Loucy (cell line): ENCODE measurements at regions not wholly inside any gene's neighbourhood (a gene's known extent, or its start where the extent isn't known, plus 50 kb on each side); places are given as distances from the start of the nearest gene placed in this dataset.

ENCODE experiments used
- H2AFZ ChIP-seq: fragments of 200-600 bp; sonication (generic); 2 replicates; pipeline ENCODE4 v1.6.0; 2016; ENCODE audit warnings: antibody characterized with exemption, mild to moderate bottlenecking, low read length, moderate library complexity
- H3F3A ChIP-seq: fragments of 200-600 bp; 2 replicates; pipeline ENCODE4 v1.6.0; 2016; ENCODE audit warnings: antibody characterized with exemption, low read depth, mild to moderate bottlenecking
- H3K27me3 ChIP-seq: fragments of 200-600 bp; sonication (generic); 2 replicates; pipeline ENCODE4 v1.6.1; 2014; ENCODE audit warnings: low read length, mild to moderate bottlenecking; ENCODE audit not compliant: insufficient read depth, poor library complexity, severe bottlenecking
- H3K36me3 ChIP-seq: fragments of 200-600 bp; sonication (generic); 2 replicates; pipeline ENCODE4 v1.6.1; 2016; ENCODE audit warnings: low read length; ENCODE audit not compliant: insufficient read depth
- H3K4me1 ChIP-seq: fragments of 200-600 bp; sonication (generic); 2 replicates; pipeline ENCODE4 v1.5.1; 2014; ENCODE audit warnings: low read length, mild to moderate bottlenecking; ENCODE audit not compliant: insufficient read depth, poor library complexity, severe bottlenecking
- H3K4me2 ChIP-seq: fragments of 200-600 bp; sonication (generic); 2 replicates; pipeline ENCODE4 v1.6.0; 2014; ENCODE audit warnings: antibody characterized with exemption, low read length, low read depth, mild to moderate bottlenecking; ENCODE audit not compliant: poor library complexity, severe bottlenecking
- H3K4me3 ChIP-seq: fragments of 200-600 bp; sonication (generic); 2 replicates; pipeline ENCODE4 v1.5.1; 2014; ENCODE audit warnings: low read length, mild to moderate bottlenecking, mixed read lengths; ENCODE audit not compliant: poor library complexity, severe bottlenecking
- H3K79me2 ChIP-seq: fragments of 200-600 bp; sonication (generic); 2 replicates; pipeline ENCODE4 v1.6.1; 2014; ENCODE audit warnings: low read length; ENCODE audit not compliant: insufficient read depth
- H3K9ac ChIP-seq: fragments of 200-600 bp; sonication (generic); 2 replicates; pipeline ENCODE4 v1.6.0; 2014; ENCODE audit warnings: mild to moderate bottlenecking, low read depth, low read length, moderate library complexity; ENCODE audit not compliant: poor library complexity, severe bottlenecking
- H3K9me2 ChIP-seq: fragments of 200-600 bp; sonication (generic); replicated peaks from 2 replicates; pipeline ENCODE4 v1.6.1; 2016; ENCODE audit warnings: low read depth, low read length, mixed read lengths
- H3K9me3 ChIP-seq: fragments of 200-600 bp; sonication (generic); 2 replicates; pipeline ENCODE4 v1.6.1; 2014; ENCODE audit warnings: mild to moderate bottlenecking, antibody characterized with exemption, low read length, low read depth; ENCODE audit not compliant: insufficient read depth
- H4K20me1 ChIP-seq: fragments of 200-600 bp; sonication (generic); 2 replicates; pipeline ENCODE4 v1.6.0; 2014; ENCODE audit warnings: antibody characterized with exemption, low read length, mild to moderate bottlenecking; ENCODE audit not compliant: insufficient read depth, poor library complexity, severe bottlenecking
- EZH2phosphoT487 ChIP-seq: fragments of 200-600 bp; IDR thresholded peaks from 2 replicates; pipeline ENCODE4 v1.6.1; 2018; ENCODE audit warnings: antibody characterized with exemption, mild to moderate bottlenecking, moderate library complexity, borderline replicate concordance
- TF ChIP-seq, protein P1 (sequence below): fragments of 200-600 bp; sonication (generic); conservative IDR thresholded peaks from 2 replicates; pipeline ENCODE4 v1.5.1; 2014; ENCODE audit warnings: mild to moderate bottlenecking, antibody characterized with exemption, low read length

DNA sequence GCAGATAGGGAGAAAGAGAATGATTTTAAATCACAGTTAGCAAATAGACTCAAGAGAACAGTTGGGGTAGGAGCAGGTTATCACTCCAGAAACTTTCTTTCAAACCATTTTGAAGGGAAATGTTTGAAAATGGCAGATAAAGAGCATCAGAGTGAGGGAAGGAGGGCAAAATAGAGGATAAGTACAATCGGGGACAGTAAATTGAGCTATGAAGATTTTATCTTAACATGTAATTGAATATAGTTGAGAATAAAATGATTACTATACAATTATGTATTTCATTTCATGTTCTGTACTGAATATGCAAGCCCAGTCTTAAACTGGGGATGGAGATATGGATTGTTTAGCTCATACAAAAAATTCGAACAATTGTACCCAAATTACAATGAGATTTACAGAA lies 54.0 kb downstream of the MAP10 start:
- no peaks in the 10 kb centered on the region for H3K9me2 ChIP-seq
- no peak overlapping the region for H3K9ac ChIP-seq
- H2AFZ ChIP-seq: no peak overlapping the region
- no peak for TF ChIP-seq EZH2phosphoT487
- TF ChIP-seq, protein P1, sequence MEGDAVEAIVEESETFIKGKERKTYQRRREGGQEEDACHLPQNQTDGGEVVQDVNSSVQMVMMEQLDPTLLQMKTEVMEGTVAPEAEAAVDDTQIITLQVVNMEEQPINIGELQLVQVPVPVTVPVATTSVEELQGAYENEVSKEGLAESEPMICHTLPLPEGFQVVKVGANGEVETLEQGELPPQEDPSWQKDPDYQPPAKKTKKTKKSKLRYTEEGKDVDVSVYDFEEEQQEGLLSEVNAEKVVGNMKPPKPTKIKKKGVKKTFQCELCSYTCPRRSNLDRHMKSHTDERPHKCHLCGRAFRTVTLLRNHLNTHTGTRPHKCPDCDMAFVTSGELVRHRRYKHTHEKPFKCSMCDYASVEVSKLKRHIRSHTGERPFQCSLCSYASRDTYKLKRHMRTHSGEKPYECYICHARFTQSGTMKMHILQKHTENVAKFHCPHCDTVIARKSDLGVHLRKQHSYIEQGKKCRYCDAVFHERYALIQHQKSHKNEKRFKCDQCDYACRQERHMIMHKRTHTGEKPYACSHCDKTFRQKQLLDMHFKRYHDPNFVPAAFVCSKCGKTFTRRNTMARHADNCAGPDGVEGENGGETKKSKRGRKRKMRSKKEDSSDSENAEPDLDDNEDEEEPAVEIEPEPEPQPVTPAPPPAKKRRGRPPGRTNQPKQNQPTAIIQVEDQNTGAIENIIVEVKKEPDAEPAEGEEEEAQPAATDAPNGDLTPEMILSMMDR: no peak
- no peaks in the 10 kb centered on the region for H3K9me3 ChIP-seq
- no peaks in the 10 kb centered on the region for H3F3A ChIP-seq
- H3K36me3 ChIP-seq: no peaks in the 10 kb centered on the region
- H3K4me3 ChIP-seq: no peak overlapping the region
- no peaks in the 10 kb centered on the region for H3K27me3 ChIP-seq
- H3K4me1 ChIP-seq: peaks cover 10% of the 10 kb centered on the region
- H3K4me2 ChIP-seq: no peak overlapping the region
- H4K20me1 ChIP-seq: no peaks in the 10 kb centered on the region
- no peaks in the 10 kb centered on the region for H3K79me2 ChIP-seq

DNA sequence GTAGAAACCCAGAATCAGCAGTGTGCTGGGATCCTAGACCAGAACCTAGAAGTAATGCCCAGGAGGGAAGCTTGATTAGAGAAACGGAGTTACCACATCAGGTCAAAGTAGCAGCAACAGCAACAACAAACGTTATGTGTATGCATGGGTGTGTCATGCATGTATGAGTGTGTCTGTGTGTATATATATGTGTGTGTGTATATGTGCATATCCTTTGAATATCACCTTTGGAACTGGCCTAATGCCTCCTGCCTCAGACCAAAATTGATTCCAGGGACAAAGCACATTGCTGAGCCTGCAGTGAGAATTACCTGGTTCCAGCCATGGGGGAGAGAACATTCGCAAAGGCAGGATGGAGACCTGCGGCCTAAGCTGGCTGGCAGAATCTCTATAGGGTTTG lies 55.9 kb downstream of the MAP10 start:
- no peak overlapping the region for H3K9ac ChIP-seq
- H3F3A ChIP-seq: no peaks in the 10 kb centered on the region
- no peaks in the 10 kb centered on the region for H3K79me2 ChIP-seq
- no peaks in the 10 kb centered on the region for H3K9me2 ChIP-seq
- H2AFZ ChIP-seq: no peak overlapping the region
- H3K36me3 ChIP-seq: no peaks in the 10 kb centered on the region
- H3K9me3 ChIP-seq: no peaks in the 10 kb centered on the region
- no peaks in the 10 kb centered on the region for H3K27me3 ChIP-seq
- H4K20me1 ChIP-seq: no peaks in the 10 kb centered on the region
- no peak for TF ChIP-seq EZH2phosphoT487
- TF ChIP-seq, protein P1: no peak
- H3K4me1 ChIP-seq: peaks cover 10% of the 10 kb centered on the region
- H3K4me3 ChIP-seq: no peak overlapping the region
- H3K4me2 ChIP-seq: no peak overlapping the region

DNA sequence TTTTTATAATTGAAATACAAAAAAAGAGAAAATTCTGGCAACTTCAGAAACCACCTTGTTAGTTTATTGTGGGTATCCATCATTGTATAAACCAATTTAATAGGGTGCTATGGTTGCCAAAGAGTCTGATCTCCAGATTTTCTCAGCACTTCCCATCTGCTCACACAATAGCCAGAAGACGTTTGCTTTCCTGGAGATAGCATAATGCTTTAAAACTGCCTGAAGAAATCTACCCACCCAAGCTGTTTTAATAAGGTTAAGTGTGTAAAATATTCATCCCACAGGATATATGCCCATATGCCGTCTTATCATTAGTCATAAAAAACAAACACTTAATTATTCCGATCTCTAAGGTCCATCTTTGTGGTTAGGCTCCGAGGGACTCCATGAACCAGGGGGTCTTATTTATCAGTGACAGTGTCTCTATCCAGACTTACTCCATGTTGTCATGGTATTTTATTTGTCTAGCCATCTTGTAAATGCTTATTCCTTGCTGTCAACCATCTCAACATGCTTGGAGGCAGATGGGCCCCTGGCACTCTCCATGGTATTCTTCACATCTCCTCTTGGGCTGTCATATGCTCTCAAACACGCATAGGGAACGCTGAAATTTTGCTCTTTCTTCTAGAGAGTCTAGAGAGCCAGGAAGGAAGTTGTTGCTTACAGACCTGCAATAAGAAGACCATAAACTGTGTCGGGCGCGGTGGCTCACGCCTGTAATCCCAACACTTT lies 58.5 kb downstream of the MAP10 start:
- H4K20me1 ChIP-seq: no peaks in the 10 kb centered on the region
- TF ChIP-seq, protein P1: no peak
- no peak for TF ChIP-seq EZH2phosphoT487
- H3K9ac ChIP-seq: no peak overlapping the region
- H3K9me3 ChIP-seq: no peaks in the 10 kb centered on the region
- H3K4me3 ChIP-seq: no peak overlapping the region
- no peaks in the 10 kb centered on the region for H3F3A ChIP-seq
- H3K27me3 ChIP-seq: no peaks in the 10 kb centered on the region
- no peaks in the 10 kb centered on the region for H3K36me3 ChIP-seq
- H3K9me2 ChIP-seq: no peaks in the 10 kb centered on the region
- H2AFZ ChIP-seq: no peak overlapping the region
- no peaks in the 10 kb centered on the region for H3K4me1 ChIP-seq
- no peak overlapping the region for H3K4me2 ChIP-seq
- H3K79me2 ChIP-seq: no peaks in the 10 kb centered on the region
